OCI-LY3 (cell line): ENCODE measurements at regions not wholly inside any gene's neighbourhood (a gene's known extent, or its start where the extent isn't known, plus 50 kb on each side); places are given as distances from the start of the nearest gene placed in this dataset.

ENCODE experiments used
- H2AFZ ChIP-seq: fragments of 200-600, 300-600 bp; shearing (Covaris generic); 2 replicates; pipeline ENCODE4 v1.6.0; 2014; ENCODE audit warnings: antibody characterized with exemption, low read depth, low read length
- H3K27ac ChIP-seq: fragments of 200-600, 300-600 bp; sonication (generic); 2 replicates; pipeline ENCODE4 v1.5.1; 2014; ENCODE audit warnings: mild to moderate bottlenecking, low read length, moderate library complexity, mixed read lengths
- H3K27me3 ChIP-seq: fragments of 200-600, 300-600 bp; sonication (generic); 2 replicates; pipeline ENCODE4 v1.6.1; 2014; ENCODE audit warnings: low read depth, low read length, mixed read lengths
- H3K36me3 ChIP-seq: fragments of 200-600, 300-600 bp; sonication (generic); replicated peaks from 2 replicates; pipeline ENCODE3; 2014; ENCODE audit warnings: low read depth, low read length, mixed read lengths
- H3K4me1 ChIP-seq: fragments of 300-600, 200-600 bp; sonication (generic); 2 replicates; pipeline ENCODE4 v1.6.1; 2014; ENCODE audit warnings: low read length, mixed read lengths
- H3K4me2 ChIP-seq: fragments of 200-600, 300-600 bp; sonication (generic); 2 replicates; pipeline ENCODE4 v1.6.1; 2014; ENCODE audit warnings: low read length, mixed read lengths
- H3K4me3 ChIP-seq: fragments of 300-600, 200-600 bp; sonication (generic); 2 replicates; pipeline ENCODE4 v1.5.1; 2014; ENCODE audit warnings: antibody characterized with exemption, mild to moderate bottlenecking, low read length, moderate library complexity
- H3K79me2 ChIP-seq: fragments of 300-600, 200-600 bp; shearing (Covaris generic); 2 replicates; pipeline ENCODE4 v1.6.1; 2014; ENCODE audit warnings: mild to moderate bottlenecking, low read length, mixed read lengths
- H3K9ac ChIP-seq: fragments of 300-600, 200-600 bp; shearing (Covaris generic); 2 replicates; pipeline ENCODE4 v1.6.0; 2014; ENCODE audit warnings: mild to moderate bottlenecking, low read length, moderate library complexity
- H3K9me3 ChIP-seq: fragments of 200-600, 300-600 bp; shearing (Covaris generic); 2 replicates; pipeline ENCODE4 v1.6.1; 2014; ENCODE audit warnings: low read length, mixed read lengths; ENCODE audit not compliant: insufficient read depth
- H4K20me1 ChIP-seq: fragments of 200-600, 300-600 bp; sonication (generic); 2 replicates; pipeline ENCODE4 v1.6.1; 2016; ENCODE audit warnings: low read length, mixed read lengths; ENCODE audit not compliant: insufficient read depth
- CTCF ChIP-seq: fragments of 200-600, 300-600 bp; sonication (generic); IDR thresholded peaks from 2 replicates; pipeline ENCODE4 v1.5.1; 2014; ENCODE audit warnings: antibody characterized with exemption, low read length, low read depth
- EZH2phosphoT487 ChIP-seq: fragments of 200-600 bp; shearing (Covaris generic); IDR thresholded peaks from 2 replicates; pipeline ENCODE4 v1.6.1; 2018; ENCODE audit warnings: antibody characterized with exemption, mixed run types, low read depth

- Histone ChIP-seq H3K4me3 (no peak overlapping the region), H3K27me3 (peaks cover 12% of the 10 kb centered on the region; the same call in 1 of the 2 replicates), H3K4me1 (no peaks in the 10 kb centered on the region; the same call in 1 of the 2 replicates), H2AFZ (no peak overlapping the region), H3K79me2 (no peaks in the 10 kb centered on the region), H3K9ac (no peak overlapping the region), H3K36me3 (no peaks in the 10 kb centered on the region), H3K4me2 (no peak overlapping the region), H4K20me1 (no peaks in the 10 kb centered on the region), H3K27ac (no peak overlapping the region), H3K9me3 (no peaks in the 10 kb centered on the region)
- TF ChIP-seq EZH2phosphoT487: no peak
- peak; percentile 50 for TF ChIP-seq CTCF
Measured at GRCh38 chr2:121099329-121100290, 185.4 kb downstream of the TFCP2L1 start.

GRCh38 chr2:121101093-121101715, 183.8 kb downstream of the TFCP2L1 start:
- Histone ChIP-seq H3K36me3 (no peaks in the 10 kb centered on the region), H3K27me3 (peaks cover 12% of the 10 kb centered on the region; the same call in 1 of the 2 replicates), H3K9me3 (no peaks in the 10 kb centered on the region), H2AFZ (no peak overlapping the region), H4K20me1 (no peaks in the 10 kb centered on the region), H3K4me3 (no peak overlapping the region), H3K79me2 (no peaks in the 10 kb centered on the region), H3K27ac (no peak overlapping the region), H3K9ac (no peak overlapping the region), H3K4me1 (no peaks in the 10 kb centered on the region), H3K4me2 (no peak overlapping the region)
- TF ChIP-seq EZH2phosphoT487 (no peak), CTCF (no peak)

GRCh38 chr2:121102941-121103340, 182.1 kb downstream of the TFCP2L1 start:
- no peak overlapping the region for H3K4me3 ChIP-seq
- H2AFZ ChIP-seq: no peak overlapping the region
- H3K36me3 ChIP-seq: no peaks in the 10 kb centered on the region
- TF ChIP-seq EZH2phosphoT487 (no peak), CTCF (no peak)
- peaks cover 12% of the 10 kb centered on the region; the same call in 1 of the 2 replicates for H3K27me3 ChIP-seq
- H3K4me2 ChIP-seq: no peak overlapping the region
- H3K4me1 ChIP-seq: no peaks in the 10 kb centered on the region
- H4K20me1 ChIP-seq: no peaks in the 10 kb centered on the region
- no peaks in the 10 kb centered on the region for H3K9me3 ChIP-seq
- no peak overlapping the region for H3K27ac ChIP-seq
- no peaks in the 10 kb centered on the region for H3K79me2 ChIP-seq
- no peak overlapping the region for H3K9ac ChIP-seq

GRCh38 chr2:121103960-121104359, 181.0 kb downstream of the TFCP2L1 start:
- no peak for TF ChIP-seq EZH2phosphoT487

More at GRCh38 chr2:121103960-121104359, 181.0 kb downstream of the TFCP2L1 start:
- no peaks in the 10 kb centered on the region for H3K4me1 ChIP-seq
- no peaks in the 10 kb centered on the region for H3K9me3 ChIP-seq
- H3K9ac ChIP-seq: no peak overlapping the region
- peaks cover 12% of the 10 kb centered on the region; the same call in 1 of the 2 replicates for H3K27me3 ChIP-seq
- H3K4me2 ChIP-seq: no peak overlapping the region
- no peak overlapping the region for H3K4me3 ChIP-seq
- H3K27ac ChIP-seq: no peak overlapping the region
- H3K36me3 ChIP-seq: no peaks in the 10 kb centered on the region
- H3K79me2 ChIP-seq: no peaks in the 10 kb centered on the region
- H4K20me1 ChIP-seq: no peaks in the 10 kb centered on the region
- no peak overlapping the region for H2AFZ ChIP-seq
